ENCODE measurements at regions not wholly inside any gene's neighbourhood (a gene's known extent, or its start where the extent isn't known, plus 50 kb on each side); places are given as distances from the start of the nearest gene placed in this dataset.
"Not testable (repeated sequence)": the region's sequence is repeated elsewhere in the genome, so short reads cannot be mapped to it uniquely, and the experiment has no call there.

DNA sequence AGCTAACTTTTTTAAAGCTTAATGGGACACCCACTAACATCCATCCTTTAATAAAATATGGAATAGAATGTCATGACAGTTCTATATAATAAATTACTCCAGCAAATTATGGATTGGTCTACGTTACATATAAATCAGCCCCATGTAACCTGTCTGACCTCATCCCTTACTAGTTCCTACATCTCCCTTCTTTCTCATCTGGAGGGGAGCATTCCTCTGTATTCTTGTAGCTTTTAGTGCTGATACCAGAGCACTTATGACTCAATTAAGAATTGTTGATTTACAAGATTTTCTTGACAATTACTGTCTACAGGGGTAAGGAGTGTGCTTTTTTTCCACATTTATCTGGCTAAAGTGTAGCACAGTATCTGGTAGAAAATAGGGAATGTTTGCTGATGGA, 523.7 kb downstream of the FAM181B start:
- no peak for DNase-seq (ENCODE audit: low spot score)

DNA sequence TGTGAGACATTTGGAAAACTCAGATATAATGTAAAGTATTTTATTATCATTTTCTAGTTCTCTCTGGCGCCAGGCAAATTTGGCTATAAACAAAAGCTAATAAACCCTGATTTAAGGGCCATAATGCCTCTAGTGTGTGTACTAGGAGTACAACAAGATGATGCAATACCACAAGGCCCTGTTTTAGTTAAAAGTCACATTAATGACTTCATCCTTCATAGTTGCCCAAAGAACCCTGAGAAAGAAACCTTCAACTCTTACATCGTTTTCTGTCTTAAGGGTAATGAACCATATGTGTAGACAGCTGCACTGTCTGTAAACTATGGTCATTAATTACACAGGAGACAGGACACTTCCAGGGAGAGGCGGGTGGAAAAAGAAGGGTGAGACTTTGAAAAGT, 538.4 kb downstream of the FAM181B start:
- DNase-seq (ENCODE audit: low spot score): no peak

DNA sequence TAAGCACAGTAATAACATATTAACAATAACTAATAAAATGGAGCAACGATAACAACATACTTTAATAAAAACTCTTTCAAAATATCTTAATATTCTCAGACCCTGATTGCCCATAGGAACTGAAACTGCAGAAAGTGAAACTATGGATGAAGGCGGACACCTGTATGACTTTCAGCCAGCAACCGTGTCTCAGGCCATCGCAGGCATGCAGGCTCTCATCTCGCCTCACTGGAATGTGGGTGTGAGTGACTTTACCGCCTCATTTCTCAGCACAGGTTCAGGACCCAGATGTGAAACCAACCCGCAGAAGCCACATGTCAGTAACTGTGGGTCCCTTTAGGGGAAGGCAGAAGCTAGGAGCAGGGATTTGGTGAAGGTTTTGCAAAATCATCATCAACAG, 539.1 kb downstream of the FAM181B start:
- no peak for DNase-seq (ENCODE audit: low spot score)

DNA sequence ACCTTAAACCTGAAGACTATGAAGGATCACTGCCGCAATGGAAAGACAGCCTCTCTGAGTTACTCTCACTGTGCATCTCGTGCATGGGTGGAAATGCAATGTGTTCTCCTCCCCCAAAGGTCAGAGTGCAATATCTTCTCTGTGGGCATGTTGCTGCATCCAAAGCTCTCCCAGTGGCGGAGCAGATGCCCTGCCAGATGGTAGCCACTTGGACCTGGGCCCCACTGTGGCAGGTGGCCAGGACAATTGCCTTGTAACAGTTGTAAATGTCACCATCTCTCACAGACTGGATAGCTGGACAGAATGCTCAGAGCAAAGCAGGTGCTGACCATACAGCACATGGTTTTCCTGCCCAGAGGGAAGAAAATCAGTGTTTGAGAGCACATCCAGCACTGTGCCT, 542.0 kb downstream of the FAM181B start:
- DNase-seq (ENCODE audit: low spot score): no peak

DNA sequence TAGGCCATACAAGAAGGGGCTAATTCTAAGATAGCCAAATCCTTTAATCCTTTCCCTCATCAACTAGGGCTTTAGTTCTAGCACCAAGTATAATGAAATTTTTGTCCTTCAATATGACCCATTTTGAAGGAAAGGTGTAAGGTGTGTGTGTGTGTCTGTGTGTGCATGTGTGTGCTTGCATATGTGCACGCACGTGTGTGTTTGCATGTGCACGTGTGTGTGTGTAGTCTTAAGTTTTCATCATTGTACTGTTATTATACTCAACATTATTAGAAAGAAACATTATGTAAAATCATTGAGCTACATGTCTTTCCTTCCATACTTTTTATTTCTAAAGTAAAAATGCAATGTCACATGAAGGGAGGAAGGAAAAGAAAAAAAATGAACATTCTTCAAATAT, 547.7 kb downstream of the FAM181B start:
- no peak for DNase-seq (ENCODE audit: low spot score)

DNA sequence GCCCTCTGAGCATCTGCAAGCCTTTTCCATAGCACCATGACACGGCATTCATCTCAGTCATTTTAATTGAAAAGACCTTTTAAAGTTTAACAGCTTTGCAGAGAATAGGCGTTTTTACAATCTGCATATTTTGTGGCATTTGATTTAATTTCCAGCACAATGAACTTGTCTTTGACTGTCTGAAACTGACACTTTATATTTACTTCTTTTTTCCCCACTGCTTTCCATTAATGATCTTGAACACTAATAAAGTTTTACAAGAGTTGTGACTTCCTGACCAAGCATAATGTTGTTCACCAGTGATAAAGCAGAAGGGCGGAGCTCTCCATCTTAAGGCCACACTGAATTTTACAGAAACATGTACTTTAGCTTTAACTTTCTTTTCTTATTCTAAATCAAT, 548.7 kb downstream of the FAM181B start:
- no peak for DNase-seq (ENCODE audit: low spot score)

DNA sequence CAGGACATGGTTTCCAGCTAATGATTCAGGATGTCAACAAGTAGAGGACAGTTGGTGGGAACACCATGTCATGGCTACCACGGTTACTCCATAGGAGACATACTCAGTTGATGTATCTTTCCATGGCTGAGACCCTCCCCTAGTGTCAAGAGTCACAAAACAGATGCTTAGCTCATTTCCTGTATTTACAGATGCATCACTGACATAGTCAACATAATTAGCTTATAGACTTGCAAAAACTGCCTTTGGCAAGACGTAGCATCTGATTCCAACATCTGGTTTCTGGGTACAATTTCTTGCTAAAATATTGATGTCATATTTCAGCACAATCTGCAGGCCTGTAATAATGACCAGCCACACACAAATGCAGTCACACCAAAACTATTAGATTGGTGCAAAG, 550.3 kb downstream of the FAM181B start:
- DNase-seq (ENCODE audit: low spot score): no peak

DNA sequence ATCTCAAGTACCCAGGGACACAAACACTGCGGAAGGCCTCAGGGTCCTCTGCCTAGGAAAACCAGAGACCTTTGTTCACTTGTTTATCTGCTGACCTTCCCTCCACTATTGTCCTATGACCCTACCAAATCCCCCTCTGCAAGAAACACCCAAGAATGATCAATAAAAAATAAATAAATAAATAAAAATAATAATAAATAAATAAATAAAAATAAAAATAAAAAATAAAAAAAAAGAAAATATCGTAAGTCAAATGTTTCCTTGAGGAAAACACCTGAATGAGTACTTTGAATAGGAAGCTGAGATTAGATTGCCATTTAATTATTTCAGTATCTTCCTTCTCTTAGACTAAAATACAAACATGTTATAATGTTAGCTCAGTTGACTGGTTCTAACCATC, 551.0 kb downstream of the FAM181B start:
- not testable (repeated sequence) for DNase-seq (ENCODE audit: low spot score)

DNA sequence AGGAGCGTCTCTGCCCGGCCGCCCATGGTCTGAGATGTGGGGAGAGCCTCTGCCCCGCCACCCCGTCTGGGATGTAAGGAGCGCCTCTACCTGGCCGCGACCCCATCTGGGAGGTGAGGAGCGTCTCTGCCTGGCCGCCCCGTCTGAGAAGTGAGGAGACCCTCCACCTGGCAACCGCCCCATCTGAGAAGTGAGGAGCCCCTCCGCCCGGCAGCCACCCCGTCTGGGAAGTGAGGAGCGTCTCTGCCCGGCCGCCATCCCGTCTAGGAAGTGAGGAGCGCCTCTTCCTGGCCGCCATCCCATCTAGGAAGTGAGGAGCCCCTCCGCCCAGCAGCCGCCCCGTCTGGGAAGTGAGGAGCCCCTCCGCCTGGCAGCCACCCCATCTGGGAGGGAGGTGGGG, 551.9 kb downstream of the FAM181B start:
- not testable (repeated sequence) for DNase-seq (ENCODE audit: low spot score)

DNA sequence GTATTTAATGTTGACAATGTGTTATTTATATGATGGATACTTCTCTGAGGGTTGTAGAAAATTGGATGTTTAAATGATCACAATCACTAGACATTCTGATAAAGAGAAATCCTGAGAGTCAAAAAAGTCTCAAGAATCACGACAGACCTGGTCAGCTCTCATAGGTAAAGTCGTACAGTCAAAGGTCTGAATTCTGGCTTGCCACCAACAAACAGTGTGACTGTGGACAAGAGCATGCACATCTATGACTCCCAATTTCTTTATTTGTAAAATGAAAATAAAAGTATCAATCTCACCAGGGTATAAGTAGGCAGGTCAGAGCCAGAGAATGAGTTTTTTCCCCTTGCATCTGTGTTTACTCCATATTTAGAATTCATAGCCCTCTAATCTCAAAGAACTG, 556.7 kb downstream of the FAM181B start:
- DNase-seq (ENCODE audit: low spot score): no peak

DNA sequence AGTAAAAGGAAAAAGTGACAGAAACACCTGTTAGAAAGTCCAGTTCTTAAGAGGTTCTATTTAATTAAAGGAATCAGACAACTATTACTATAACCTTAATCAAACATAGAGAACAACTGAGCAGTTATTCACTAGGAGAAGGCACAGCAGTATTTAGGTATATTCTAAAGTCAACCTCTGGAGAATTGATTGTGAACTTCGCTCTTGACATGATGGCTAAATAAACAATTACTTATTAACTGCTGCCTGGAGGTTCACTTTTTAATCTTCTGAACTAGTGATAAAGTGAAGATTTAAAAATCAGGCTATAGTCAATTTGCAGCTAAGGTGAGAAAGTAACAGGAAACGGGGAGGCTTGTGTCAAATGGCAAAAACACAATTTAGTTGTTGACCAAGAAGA, 557.3 kb downstream of the FAM181B start:
- no peak for DNase-seq (ENCODE audit: low spot score)

DNA sequence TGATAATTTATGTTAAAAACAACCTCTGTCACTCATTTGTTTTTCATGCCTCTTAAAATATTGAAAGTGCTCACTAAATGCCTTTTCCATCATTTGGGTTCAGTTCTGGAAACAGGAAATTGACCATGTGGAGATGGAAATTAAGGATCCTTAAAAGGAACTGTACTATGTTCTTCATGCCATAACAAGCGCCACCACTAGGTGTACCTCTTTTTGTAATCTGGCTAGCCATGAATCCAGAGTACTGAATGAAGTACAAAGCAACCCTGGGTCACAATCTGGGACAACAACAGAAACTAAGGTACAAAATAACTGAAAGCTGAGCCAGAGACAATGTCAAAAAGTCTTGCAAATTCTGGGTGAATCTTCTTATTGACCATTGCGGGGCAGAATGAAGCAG, 559.1 kb downstream of the FAM181B start:
- DNase-seq (ENCODE audit: low spot score): no peak

DNA sequence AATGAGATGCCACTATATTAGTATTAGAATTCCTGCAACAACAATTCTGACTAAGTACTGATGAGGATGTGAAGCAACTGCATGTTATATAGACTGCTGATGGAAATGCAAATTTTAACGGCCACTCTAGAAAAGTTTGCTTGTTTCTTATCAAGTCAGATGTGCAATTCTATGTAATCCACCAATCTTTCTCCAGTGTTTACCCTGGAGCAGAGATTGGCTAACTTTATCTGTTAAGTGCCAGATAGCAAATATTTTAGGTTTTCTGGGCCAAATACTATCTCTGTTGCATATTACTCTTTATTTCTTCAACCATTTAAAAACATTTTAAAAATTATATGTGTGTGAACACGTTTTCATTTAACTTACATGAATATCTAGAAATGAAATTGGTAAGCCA, 586.9 kb downstream of the FAM181B start:
- DNase-seq (ENCODE audit: low spot score): no peak

DNA sequence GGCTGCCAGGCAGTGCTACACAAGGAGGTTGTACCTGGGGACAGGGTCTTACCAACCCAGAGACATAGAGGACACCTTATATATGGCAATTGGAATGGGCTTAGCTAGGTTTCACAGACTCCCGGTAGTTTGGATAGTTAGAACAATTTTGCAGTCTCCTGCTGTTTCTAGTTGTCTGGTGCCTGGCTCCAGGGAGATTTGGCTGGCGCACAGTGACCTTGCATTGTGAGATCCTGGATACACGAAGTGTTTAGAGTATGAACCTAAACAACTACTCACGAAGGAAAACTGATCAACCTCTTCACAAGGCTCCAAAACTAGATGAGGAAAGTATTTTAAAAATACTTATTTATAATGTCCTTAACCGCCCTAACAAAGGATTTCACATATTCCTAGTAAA, 614.7 kb downstream of the FAM181B start:
- no peak for DNase-seq (ENCODE audit: low spot score)

DNA sequence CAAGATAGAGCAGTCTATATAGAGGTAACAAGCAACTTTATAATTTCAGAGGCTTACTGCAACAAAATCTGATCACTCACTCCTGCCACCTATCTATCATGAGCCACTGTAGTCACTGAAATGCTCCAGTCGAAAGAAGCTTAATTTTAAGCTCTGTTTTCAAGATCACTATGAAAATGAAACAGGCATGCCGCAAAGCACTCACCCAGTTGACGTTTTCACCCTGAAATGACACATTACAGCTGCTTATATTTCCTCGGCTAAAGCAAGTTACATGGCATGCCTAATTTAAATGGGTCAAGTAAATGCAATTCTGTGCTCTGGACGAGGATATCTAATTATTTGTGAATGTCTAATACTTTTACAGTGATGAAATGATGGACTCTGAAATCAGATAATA, 616.3 kb downstream of the FAM181B start:
- no peak for DNase-seq (ENCODE audit: low spot score)

DNA sequence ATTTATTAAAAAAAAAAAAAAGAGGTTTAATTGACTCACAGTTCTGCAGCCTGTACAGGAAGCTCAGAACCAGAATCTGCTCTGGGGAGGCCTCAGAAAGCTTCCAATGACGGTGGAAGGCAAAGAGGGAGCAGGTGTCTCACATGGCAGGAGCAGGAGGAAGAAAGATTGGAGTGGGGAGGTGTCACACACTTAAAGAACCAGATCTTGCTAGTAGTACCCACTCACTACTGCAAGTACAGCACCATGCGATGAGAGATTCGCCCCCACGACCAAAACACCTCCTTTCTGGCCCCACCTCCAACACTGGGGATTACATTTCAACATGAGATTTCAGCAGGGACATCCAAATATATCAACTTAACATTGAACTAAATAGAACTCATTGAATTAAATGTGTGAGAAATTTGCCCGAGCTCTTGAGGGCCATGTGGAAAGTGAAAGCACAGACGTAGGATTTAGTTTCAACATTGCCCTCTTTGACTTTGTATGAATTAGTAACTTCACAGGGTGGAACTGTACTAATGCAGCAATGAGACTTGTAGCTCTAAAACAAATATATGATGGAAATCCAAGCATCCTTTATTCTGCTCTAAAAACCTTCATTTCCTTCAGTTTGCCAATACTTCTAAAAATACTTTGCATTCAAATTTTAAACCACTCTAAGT, 628.2 kb downstream of the FAM181B start:
- no peak for DNase-seq (ENCODE audit: low spot score)

DNA sequence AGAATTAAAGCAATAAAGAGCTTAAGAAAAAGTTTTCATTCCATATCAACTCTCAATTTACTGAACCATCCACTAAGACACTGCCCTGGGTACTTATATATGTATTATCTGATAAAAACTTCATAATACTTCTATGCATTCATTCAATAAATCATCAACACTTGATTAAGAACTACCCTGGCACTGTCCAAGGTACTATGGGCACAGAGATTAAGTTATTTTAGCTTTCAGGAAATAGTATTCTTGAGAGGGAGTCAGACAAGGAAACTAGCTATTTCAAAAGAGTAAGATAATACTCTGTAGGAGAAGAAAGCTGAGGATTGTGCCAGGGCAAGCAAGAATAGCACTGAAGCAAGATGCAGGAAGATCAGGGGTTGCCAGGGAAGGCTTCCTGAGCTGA, 640.8 kb downstream of the FAM181B start:
- DNase-seq (ENCODE audit: low spot score): no peak

DNA sequence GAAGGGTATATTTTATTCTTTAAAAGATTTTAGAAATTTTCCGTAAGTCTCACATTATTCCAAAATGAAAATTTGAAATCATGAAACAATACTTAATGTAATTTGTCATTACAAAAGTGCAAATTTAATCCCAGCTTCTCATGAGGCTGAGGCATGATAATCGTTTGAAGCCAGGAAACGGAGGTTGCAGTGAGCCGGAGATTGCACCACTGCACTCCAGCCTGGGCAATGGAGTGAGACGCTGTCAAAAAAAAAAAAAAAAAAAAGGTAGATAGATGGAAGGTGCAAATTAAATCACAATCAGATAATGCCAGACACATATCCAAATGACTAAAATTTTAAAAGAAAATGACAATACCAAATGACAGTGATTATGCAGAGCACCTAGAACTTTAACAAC, 644.2 kb downstream of the FAM181B start:
- no peak for DNase-seq (ENCODE audit: low spot score)

DNA sequence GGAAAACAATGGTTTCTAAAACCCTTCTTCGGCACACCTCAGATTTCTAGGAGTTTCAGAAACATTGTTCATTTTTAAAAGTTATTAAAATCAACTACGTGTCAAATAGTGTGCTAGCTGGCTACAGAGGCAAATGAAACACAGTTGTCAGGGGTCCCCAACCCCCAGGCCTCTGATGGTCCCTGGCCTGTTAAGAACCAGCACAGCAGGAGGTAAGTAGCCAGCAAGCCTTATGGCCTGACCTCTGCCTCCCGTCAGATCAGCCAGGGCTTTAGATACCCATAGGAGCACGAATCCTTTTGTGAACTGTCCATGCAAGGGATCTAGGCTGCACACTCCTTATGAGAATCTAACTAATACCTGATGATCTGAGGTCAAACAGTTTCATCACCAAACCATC, 648.2 kb downstream of the FAM181B start:
- DNase-seq (ENCODE audit: low spot score): no peak

DNA sequence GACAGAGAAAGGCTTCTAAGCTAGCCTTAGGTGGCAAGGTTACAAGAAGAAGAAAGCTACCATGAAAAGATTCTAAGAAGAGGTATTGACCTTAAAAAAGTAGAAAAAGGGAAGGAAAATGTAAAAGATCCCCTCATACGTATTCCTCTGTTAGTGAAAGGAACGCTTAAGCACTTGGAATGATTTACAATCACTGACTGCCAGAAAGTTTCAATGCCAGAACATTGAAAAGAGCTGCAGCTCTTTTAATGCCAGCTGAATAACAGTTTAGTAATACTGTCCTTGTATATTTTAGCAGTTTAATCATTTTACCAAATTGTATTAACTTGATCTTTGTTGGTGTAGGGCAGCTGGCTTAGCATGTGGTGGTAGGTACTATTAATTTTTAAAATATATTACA, 650.7 kb downstream of the FAM181B start:
- no peak for DNase-seq (ENCODE audit: low spot score)

DNA sequence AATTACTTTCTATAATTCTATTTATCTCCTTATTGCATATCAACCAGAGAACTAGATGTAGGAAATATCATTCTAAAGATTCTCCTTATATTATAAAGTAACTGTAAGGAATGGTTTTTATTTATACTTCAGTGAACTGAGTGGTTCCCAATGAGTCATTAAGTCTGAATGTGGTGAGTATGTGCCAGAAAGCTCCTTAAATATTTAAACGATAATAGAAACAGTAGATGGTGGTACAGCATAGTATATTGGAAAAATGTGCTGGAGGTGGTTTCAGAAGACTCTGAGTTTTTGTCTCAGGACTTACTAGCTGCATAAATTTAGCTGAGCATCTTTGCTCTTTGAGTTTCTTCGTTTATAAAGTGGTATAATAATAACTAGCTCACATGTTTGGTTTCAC, 653.5 kb downstream of the FAM181B start:
- DNase-seq (ENCODE audit: low spot score): no peak

DNA sequence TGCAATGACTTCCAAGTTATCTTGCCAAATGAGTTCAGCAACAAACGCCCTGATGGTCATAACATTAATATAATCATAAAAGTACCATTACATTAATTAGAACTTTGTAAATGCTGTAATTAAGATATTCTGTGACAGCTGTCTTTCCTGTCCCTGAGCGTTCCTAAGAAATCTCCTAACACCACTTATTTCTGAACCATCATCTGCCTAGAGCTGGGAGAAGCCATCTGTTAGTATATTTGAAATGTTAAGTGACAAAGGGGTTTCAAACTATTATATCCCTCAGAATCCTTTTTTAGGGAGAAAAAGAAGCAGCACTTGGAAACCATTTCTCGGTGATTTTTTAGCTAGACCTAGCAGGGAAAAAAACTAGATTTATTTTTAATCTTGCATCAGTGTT, 657.5 kb downstream of the FAM181B start:
- no peak for DNase-seq (ENCODE audit: low spot score)

DNA sequence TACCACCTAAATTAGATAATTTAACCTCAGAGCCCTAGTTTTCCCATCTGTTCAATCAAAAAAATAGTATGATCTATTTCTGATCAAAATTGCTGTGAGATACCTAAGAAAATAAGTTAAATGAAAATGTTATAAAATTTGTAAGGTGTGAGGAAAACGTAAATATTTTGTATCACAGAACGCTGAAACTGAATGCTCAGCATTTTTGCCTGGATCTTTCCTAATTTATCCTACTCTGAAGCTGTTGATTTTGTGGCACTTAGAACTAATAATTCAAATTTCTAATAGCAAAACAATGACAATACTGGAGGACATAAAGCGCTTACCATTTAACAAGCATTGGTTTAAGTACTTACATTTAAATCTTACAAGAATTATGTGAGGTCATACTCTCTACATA, 674.2 kb downstream of the FAM181B start:
- DNase-seq (ENCODE audit: low spot score): no peak

DNA sequence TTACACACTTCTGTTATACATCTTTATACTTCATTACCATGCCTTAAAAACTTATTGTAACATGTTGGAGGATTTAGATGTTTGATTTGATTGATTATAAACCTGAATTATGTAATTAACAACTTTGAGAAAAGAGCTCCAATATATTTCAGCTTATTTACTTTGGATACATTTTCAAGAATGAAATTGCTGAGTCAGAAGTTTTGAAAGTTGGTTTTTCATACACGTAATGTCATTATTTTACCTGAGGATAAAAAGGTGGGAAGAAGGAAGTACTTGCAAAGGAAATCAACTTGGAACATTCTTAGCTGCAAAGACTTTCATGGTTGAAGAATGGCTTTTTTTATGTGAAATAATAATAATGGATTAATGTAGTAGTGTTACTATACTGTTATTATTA, 677.2 kb downstream of the FAM181B start:
- DNase-seq (ENCODE audit: low spot score): no peak

DNA sequence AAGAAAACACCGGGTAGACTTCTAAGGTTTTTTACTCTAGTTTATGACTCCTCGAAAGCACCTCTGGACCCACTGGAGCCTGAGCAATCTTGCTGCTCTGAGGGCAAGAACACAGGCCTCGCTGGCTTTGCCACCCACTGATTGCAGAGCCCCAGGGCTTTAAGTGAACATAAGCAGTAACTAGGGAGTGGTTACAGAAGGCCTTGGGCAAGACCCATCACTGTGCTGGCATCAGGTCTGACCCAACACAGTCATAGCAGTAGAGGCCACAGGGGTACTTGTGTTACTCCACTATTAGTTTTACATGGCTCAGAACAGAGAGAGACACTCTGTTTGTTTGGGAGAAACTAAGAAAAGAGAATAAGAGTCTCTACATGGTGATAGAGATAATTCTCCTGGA, 684.5 kb downstream of the FAM181B start:
- no peak for DNase-seq (ENCODE audit: low spot score)
